HCT116 (cell line): ENCODE measurements at regions not wholly inside any gene's neighbourhood (a gene's known extent, or its start where the extent isn't known, plus 50 kb on each side); places are given as distances from the start of the nearest gene placed in this dataset.

Experiments used
- ATAC-seq: fragments of 200-7000 bp; cut with Tn5 transposase; 2 replicates; pipeline ENCODE4 v1.9.1; 2020; ENCODE audit warnings: mild to moderate bottlenecking, moderate library complexity
- BruUV-seq: library from RNA; stranded (reverse); fragments of 400-500 nt; replicated peaks from 2 replicates; lab custom pipeline; 2021; lab: Mats Ljungman, UMichigan
- CTCF ChIA-PET: fragments of 300-600 bp; sonication (Branson Sonifier 250); formaldehyde crosslinking; loops from one replicate; lab custom pipeline; 2021; ENCODE audit warnings: antibody characterized with exemption; lab: Charles Lee
- POLR2A ChIA-PET: fragments of 300-600, 350-600 bp; sonication (Branson Sonifier 250); formaldehyde crosslinking; loops from one replicate; lab custom pipeline; 2021; ENCODE audit warnings: antibody characterized with exemption; lab: Charles Lee
- RAD21 ChIA-PET, 2 experiments: fragments of 300-600 bp; sonication (Branson Sonifier 250); formaldehyde crosslinking; loops; one replicate each; lab custom pipeline; 2023; ENCODE audit warnings: low total read pairs in 2 of 2; ENCODE audit not compliant: uncharacterized antibody in 2 of 2, unreplicated experiment in 2 of 2, low non-redundant PET in 1 of 2; lab: Charles Lee
- DNase-seq: peaks from one replicate; pipeline ENCODE4 v3.0.0-alpha.2; 2010; ENCODE audit warnings: low read depth, low spot score
- H2AFZ ChIP-seq: fragments of 200-600 bp; shearing (Covaris generic), sonication (generic); 2 replicates; pipeline ENCODE4 v1.6.1; 2017; ENCODE audit warnings: low read depth, mixed run types, mixed read lengths, antibody characterized with exemption, low read length; ENCODE audit not compliant: poor library complexity, severe bottlenecking
- H3K27ac ChIP-seq: 2 replicates; pipeline ENCODE4 v1.5.1; 2012; ENCODE audit warnings: low read depth, low read length
- H3K27me3 ChIP-seq: fragments of 200-600 bp; sonication (generic); 2 replicates; pipeline ENCODE4 v1.6.1; 2016; ENCODE audit warnings: mixed run types, low read length, mixed read lengths; ENCODE audit not compliant: insufficient read depth
- H3K36me3 ChIP-seq, 2 experiments: fragments of 200-500 bp in 1 of 2; fragments of 200-600 bp in 1 of 2; sonication (Bioruptor generic) in 1 of 2; sonication (generic) in 1 of 2; 2 replicates each; pipeline versions ENCODE4 v1.5.1 to v1.6.1; 2014 to 2016; ENCODE audit warnings: low read length in 2 of 2, inconsistent platforms in 1 of 2, mixed read lengths in 1 of 2, mixed run types in 1 of 2; ENCODE audit not compliant: insufficient read depth in 2 of 2, control insufficient read depth in 1 of 2
- H3K4me1 ChIP-seq, 2 experiments: fragments of 200-600 bp in 1 of 2; sonication (generic) in 1 of 2; 2 replicates each; pipeline versions ENCODE4 v1.5.1 to v1.6.1; 2012 to 2017; ENCODE audit warnings: low read length in 2 of 2, inconsistent platforms in 1 of 2, mild to moderate bottlenecking in 1 of 2, mixed read lengths in 1 of 2, mixed run types in 1 of 2, moderate library complexity in 1 of 2; ENCODE audit not compliant: insufficient read depth in 2 of 2, control insufficient read depth in 1 of 2
- H3K4me2 ChIP-seq: fragments of 200-600 bp; sonication (generic); 2 replicates; pipeline ENCODE4 v1.6.1; 2017; ENCODE audit warnings: mixed run types, low read length, mixed read lengths
- H3K4me3 ChIP-seq, 2 experiments: fragments of 200-600 bp in 1 of 2; sonication (generic) in 1 of 2; replicated peaks in 1 of 2; 2 replicates each; pipeline ENCODE4 v1.5.1; 2011 to 2016; ENCODE audit warnings: low read length in 2 of 2, control low read depth in 1 of 2, low read depth in 1 of 2, mild to moderate bottlenecking in 1 of 2, mixed read lengths in 1 of 2, mixed run types in 1 of 2
- H3K79me2 ChIP-seq: fragments of 200-600 bp; sonication (generic); 2 replicates; pipeline ENCODE4 v1.6.1; 2017; ENCODE audit warnings: mild to moderate bottlenecking, mixed run types, low read length, moderate library complexity, mixed read lengths; ENCODE audit not compliant: insufficient read depth
- H3K9ac ChIP-seq: fragments of 200-600 bp; sonication (generic); 2 replicates; pipeline ENCODE4 v1.6.1; 2016; ENCODE audit warnings: low read length, mixed read lengths
- H3K9me2 ChIP-seq: fragments of 200-600 bp; sonication (generic), shearing (Covaris generic); 2 replicates; pipeline ENCODE4 v1.6.1; 2017; ENCODE audit warnings: mixed run types, mild to moderate bottlenecking, moderate library complexity; ENCODE audit not compliant: insufficient read depth
- H3K9me3 ChIP-seq, 2 experiments: fragments of 200-500 bp in 1 of 2; fragments of 200-600 bp in 1 of 2; sonication (Bioruptor generic) in 1 of 2; sonication (generic) in 1 of 2; 2 replicates each; pipeline ENCODE4 v1.6.1; 2014 to 2017; ENCODE audit warnings: low read length in 2 of 2, mixed read lengths in 2 of 2, inconsistent platforms in 1 of 2, low read depth in 1 of 2, mild to moderate bottlenecking in 1 of 2, mixed run types in 1 of 2, moderate library complexity in 1 of 2; ENCODE audit not compliant: control insufficient read depth in 1 of 2, insufficient read depth in 1 of 2
- H4K20me1 ChIP-seq: fragments of 200-600 bp; sonication (generic), shearing (Covaris generic); 2 replicates; pipeline ENCODE4 v1.6.1; 2017; ENCODE audit warnings: mixed run types, mild to moderate bottlenecking, moderate library complexity; ENCODE audit not compliant: insufficient read depth
- CBX3 ChIP-seq: IDR thresholded peaks from 2 replicates; pipeline ENCODE4 v1.6.1; 2012; ENCODE audit warnings: low read depth
- CEBPB ChIP-seq: IDR thresholded peaks from 2 replicates; pipeline ENCODE4 v1.6.1; 2012; ENCODE audit warnings: low read depth
- EGR1 ChIP-seq: IDR thresholded peaks from 2 replicates; pipeline ENCODE4 v1.6.1; 2012; ENCODE audit warnings: low read depth
- JUND ChIP-seq: IDR thresholded peaks from 2 replicates; pipeline ENCODE4 v1.6.1; 2012
- POLR2AphosphoS5 ChIP-seq: IDR thresholded peaks from 2 replicates; pipeline ENCODE4 v1.6.1; 2011; ENCODE audit warnings: mild to moderate bottlenecking, low read depth, low read length, moderate library complexity
- RAD21 ChIP-seq: IDR thresholded peaks from 2 replicates; pipeline ENCODE4 v1.6.1; 2012; ENCODE audit warnings: low read depth, mild to moderate bottlenecking
- SP1 ChIP-seq: IDR thresholded peaks from 2 replicates; pipeline ENCODE4 v1.6.1; 2012; ENCODE audit warnings: low read depth
- ZBTB33 ChIP-seq: IDR thresholded peaks from 2 replicates; pipeline ENCODE4 v1.6.1; 2011; ENCODE audit warnings: mild to moderate bottlenecking, low read length, moderate library complexity; ENCODE audit not compliant: insufficient replicate concordance; ENCODE audit errors: extremely low read depth
- ZFX ChIP-seq: fragments of 450-650 bp; IDR thresholded peaks from 2 replicates; pipeline ENCODE4 v1.6.1; 2017
- intact Hi-C: fragments of 100-400 bp; cut with micrococcal nuclease; formaldehyde crosslinking; loops from 2 replicates; pipeline ENCODE4 v1.10.0; 2022
- TF ChIP-seq, protein P1 (sequence below): IDR thresholded peaks from 2 replicates; pipeline ENCODE4 v1.6.1; 2012
- TF ChIP-seq, protein P2 (sequence below): IDR thresholded peaks from 2 replicates; pipeline ENCODE4 v1.6.1; 2012

DNA sequence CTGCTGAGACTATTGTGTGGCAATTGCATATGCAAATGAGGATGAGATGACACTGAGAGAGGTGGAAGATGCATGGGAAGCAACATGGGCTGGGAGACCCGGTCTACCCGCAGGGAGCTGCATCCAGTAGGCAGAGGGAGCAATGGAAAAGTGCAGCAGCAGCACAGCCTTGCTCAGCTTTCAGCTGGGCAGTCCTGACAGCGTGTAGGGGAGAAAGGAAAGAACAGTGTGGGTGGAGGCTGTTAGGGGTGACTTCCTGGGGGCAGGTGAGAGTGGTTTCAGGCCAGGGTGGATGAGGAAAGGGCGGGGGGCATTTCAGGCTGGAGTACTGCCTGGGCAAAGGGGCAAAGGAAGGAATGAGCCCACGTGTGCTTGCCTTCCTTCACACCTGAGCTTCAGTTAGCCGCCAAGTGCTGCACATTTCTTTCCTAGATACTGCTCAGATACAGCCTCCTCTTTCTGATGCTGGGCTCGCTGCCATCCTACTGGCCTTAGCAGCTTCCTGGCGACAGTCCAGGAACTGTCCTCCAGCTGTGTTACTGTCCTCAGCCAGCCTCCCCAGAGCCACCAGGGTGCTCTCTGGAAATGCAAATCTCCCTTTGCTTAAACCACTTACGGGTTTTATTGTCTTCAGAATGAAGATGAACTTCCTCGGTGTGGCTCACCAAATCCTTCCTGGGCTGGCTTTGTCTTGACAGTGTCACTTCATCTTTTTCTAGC is 276.3 kb downstream of the TSN start:
- ATAC-seq = no peak
- no TSS peak for BruUV-seq
- Histone ChIP-seq H2AFZ (no peak overlapping the region), H3K27me3 (0 out of 2 replicates have a peak, but pooled peaks cover 4% of the 10 kb centered on the region)
- POLR2A ChIA-PET = no interaction called here
- TF ChIP-seq, protein P1, sequence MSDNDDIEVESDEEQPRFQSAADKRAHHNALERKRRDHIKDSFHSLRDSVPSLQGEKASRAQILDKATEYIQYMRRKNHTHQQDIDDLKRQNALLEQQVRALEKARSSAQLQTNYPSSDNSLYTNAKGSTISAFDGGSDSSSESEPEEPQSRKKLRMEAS = no peak
- no peak for TF ChIP-seq CEBPB
- no peak for TF ChIP-seq CBX3
- no peak for TF ChIP-seq JUND
- no peak for TF ChIP-seq SP1
- TF ChIP-seq RAD21 = no peak
- TF ChIP-seq EGR1 = no peak
- no peak for TF ChIP-seq POLR2AphosphoS5
- no peak for TF ChIP-seq ZFX
- TF ChIP-seq, protein P2, sequence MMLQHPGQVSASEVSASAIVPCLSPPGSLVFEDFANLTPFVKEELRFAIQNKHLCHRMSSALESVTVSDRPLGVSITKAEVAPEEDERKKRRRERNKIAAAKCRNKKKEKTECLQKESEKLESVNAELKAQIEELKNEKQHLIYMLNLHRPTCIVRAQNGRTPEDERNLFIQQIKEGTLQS = no peak
- no peak for TF ChIP-seq ZBTB33
- TF ChIP-seq, all 23 proteins: peak for 0
- intact Hi-C loops = no loop called here
- H3K9ac ChIP-seq = no peak overlapping the region
- no peaks in the 10 kb centered on the region for H3K4me1 ChIP-seq
- H3K79me2 ChIP-seq = no peaks in the 10 kb centered on the region
- H3K27ac ChIP-seq = no peak overlapping the region
- no peaks in the 10 kb centered on the region for H3K9me2 ChIP-seq
- H3K4me3 ChIP-seq = no peak overlapping the region
- H3K4me2 ChIP-seq = no peak overlapping the region
- no peaks in the 10 kb centered on the region for H3K36me3 ChIP-seq
- CTCF ChIA-PET = no interaction called here
- no peaks in the 10 kb centered on the region for H4K20me1 ChIP-seq
- RAD21 ChIA-PET = no interaction called here
- no peak for DNase-seq
- H3K9me3 ChIP-seq = no peaks in the 10 kb centered on the region
